A549 (cell line): ENCODE measurements at regions not wholly inside any gene's neighbourhood (a gene's known extent, or its start where the extent isn't known, plus 50 kb on each side); places are given as distances from the start of the nearest gene placed in this dataset.
A peak's percentile ranks its signal among the peaks of the same experiment; 100 is the strongest.

Source experiments
- ATAC-seq, 2 experiments: fragments of 200-7000 bp in 1 of 2; fragments of >200 bp in 1 of 2; cut with Nextera tagmentation in 1 of 2; cut with Tn5 transposase in 1 of 2; 3 replicates each; pipeline versions ENCODE4 v1.8.0 to v1.9.1; 2018 to 2020; ENCODE audit warnings: mild to moderate bottlenecking in 1 of 2, moderate library complexity in 1 of 2
- CTCF ChIA-PET: fragments of 300-600 bp; sonication (Branson Sonifier 250); formaldehyde crosslinking; extraction: SDS; loops from one replicate; lab custom pipeline; 2021; ENCODE audit warnings: antibody characterized with exemption, inconsistent platforms; lab: Yijun Ruan, JAX
- POLR2A ChIA-PET: fragments of 350-600 bp; formaldehyde crosslinking; extraction: SDS; loops from one replicate; lab custom pipeline; 2021; ENCODE audit warnings: antibody characterized with exemption, inconsistent platforms; lab: Yijun Ruan, JAX
- DNase-seq, 2 experiments: peaks; one replicate each; pipeline versions ENCODE4 v3.0.0 to v3.0.0-alpha.2; 2011 to 2016; ENCODE audit warnings: low read depth in 1 of 2, low spot score in 1 of 2
- FAIRE-seq: peaks from 2 replicates; lab custom pipeline; 2011; peaks lifted over from hg19 to GRCh38; lab: Jason Lieb, UNC
- H3K27ac ChIP-seq, 2 experiments: fragments of >200 bp; sonication (Bioruptor Twin); formaldehyde crosslinking; 3 replicates each; pipeline ENCODE4 v1.5.1; 2016 to 2017
- H3K4me1 ChIP-seq: fragments of >200 bp; sonication (Bioruptor Twin); formaldehyde crosslinking; 3 replicates; pipeline ENCODE4 v1.6.1; 2016
- H3K4me2 ChIP-seq: fragments of >200 bp; sonication (Bioruptor Twin); formaldehyde crosslinking; 3 replicates; pipeline ENCODE4 v1.6.1; 2016
- H3K4me3 ChIP-seq: fragments of >200 bp; sonication (Bioruptor Twin); formaldehyde crosslinking; 3 replicates; pipeline ENCODE4 v1.5.1; 2016
- H3K9me3 ChIP-seq: fragments of >200 bp; sonication (Bioruptor Twin); formaldehyde crosslinking; 3 replicates; pipeline ENCODE4 v1.6.1; 2016
- BCL3 ChIP-seq: fragments of >200 bp; sonication (Bioruptor Twin); formaldehyde crosslinking; IDR thresholded peaks from 3 replicates; pipeline ENCODE4 v1.6.1; 2016
- CEBPB ChIP-seq, 2 experiments: fragments of >200 bp in 1 of 2; sonication (Bioruptor Twin) in 1 of 2; formaldehyde crosslinking in 1 of 2; IDR thresholded peaks; 2 replicates each; pipeline ENCODE4 v1.6.1; 2012 to 2016
- CHD2 ChIP-seq: fragments of 150-350 bp; IDR thresholded peaks from 2 replicates; pipeline ENCODE4 v1.6.1; 2014; ENCODE audit warnings: low read length; ENCODE audit not compliant: partially characterized antibody
- CHD4 ChIP-seq: fragments of 200-600 bp; sonication (generic); IDR thresholded peaks from 2 replicates; pipeline ENCODE4 v1.6.1; 2016; ENCODE audit warnings: antibody characterized with exemption, mild to moderate bottlenecking, borderline replicate concordance
- EHMT2 ChIP-seq: fragments of 200-600 bp; sonication (generic); IDR thresholded peaks from 2 replicates; pipeline ENCODE4 v1.6.1; 2016; ENCODE audit warnings: antibody characterized with exemption, low read depth, mild to moderate bottlenecking, moderate library complexity
- ELK1 ChIP-seq: fragments of 150-350 bp; IDR thresholded peaks from 2 replicates; pipeline ENCODE4 v1.6.1; 2014; ENCODE audit warnings: low read depth, mild to moderate bottlenecking, low read length
- FOSL2 ChIP-seq, 2 experiments: fragments of 450-650 bp in 1 of 2; fragments of >200 bp in 1 of 2; sonication (Bioruptor Twin) in 1 of 2; formaldehyde crosslinking; IDR thresholded peaks; 2 replicates each; pipeline versions ENCODE4 v1.5.0 to v1.6.1; 2016 to 2020; ENCODE audit warnings: mild to moderate bottlenecking in 1 of 2, moderate library complexity in 1 of 2
- GATA3 ChIP-seq: IDR thresholded peaks from 2 replicates; pipeline ENCODE4 v1.6.1; 2012; ENCODE audit warnings: borderline replicate concordance
- HOXA7 ChIP-seq: fragments of 250-450 bp; sonication (Bioruptor Pico); IDR thresholded peaks from 2 replicates; pipeline ENCODE4 v1.5.0; 2020; ENCODE audit warnings: mild to moderate bottlenecking, moderate library complexity
- HOXB13 ChIP-seq: fragments of 250-450 bp; sonication (Bioruptor Pico); IDR thresholded peaks from 2 replicates; pipeline ENCODE4 v1.5.0; 2020; ENCODE audit warnings: low read depth, mild to moderate bottlenecking, moderate library complexity
- JUN ChIP-seq, 2 experiments: fragments of >200 bp; sonication (Bioruptor Twin); formaldehyde crosslinking; IDR thresholded peaks; 2 replicates in 1 of 2; 3 replicates in 1 of 2; pipeline ENCODE4 v1.6.1; 2016 to 2017
- JUNB ChIP-seq: fragments of >200 bp; sonication (Bioruptor Twin); formaldehyde crosslinking; IDR thresholded peaks from 2 replicates; pipeline ENCODE4 v1.6.1; 2016
- KDM1A ChIP-seq: fragments of 200-600 bp; sonication (generic); IDR thresholded peaks from 2 replicates; pipeline ENCODE4 v1.6.1; 2016; ENCODE audit warnings: low read depth, mild to moderate bottlenecking
- MAFK ChIP-seq: fragments of 450-650 bp; IDR thresholded peaks from 2 replicates; pipeline ENCODE4 v1.6.1; 2014; ENCODE audit not compliant: partially characterized antibody
- NR3C1 ChIP-seq: fragments of >200 bp; sonication (Bioruptor Twin); formaldehyde crosslinking; IDR thresholded peaks from 3 replicates; pipeline ENCODE4 v1.6.1; 2017
- PHF8 ChIP-seq: fragments of 200-600 bp; sonication (generic); IDR thresholded peaks from 2 replicates; pipeline ENCODE4 v1.6.1; 2016; ENCODE audit warnings: low read depth, mild to moderate bottlenecking, antibody characterized with exemption, moderate library complexity, borderline replicate concordance
- POLR2A ChIP-seq: IDR thresholded peaks from 2 replicates; pipeline ENCODE4 v1.6.1; 2012; ENCODE audit warnings: mild to moderate bottlenecking, low read length
- RAD21 ChIP-seq, 2 experiments: fragments of >200 bp in 1 of 2; sonication (Bioruptor Twin) in 1 of 2; formaldehyde crosslinking in 1 of 2; IDR thresholded peaks in 1 of 2; conservative IDR thresholded peaks in 1 of 2; 2 replicates in 1 of 2; 3 replicates in 1 of 2; pipeline ENCODE4 v1.6.1; 2012 to 2018; ENCODE audit warnings: inconsistent platforms in 1 of 2
- REST ChIP-seq: fragments of 200-600 bp; sonication (generic); IDR thresholded peaks from 2 replicates; pipeline ENCODE4 v1.6.1; 2016; ENCODE audit warnings: antibody characterized with exemption, mild to moderate bottlenecking, moderate library complexity
- TFCP2L1 ChIP-seq: fragments of 250-450 bp; sonication (Bioruptor Pico); IDR thresholded peaks from 2 replicates; pipeline ENCODE4 v1.5.0; 2021; ENCODE audit warnings: mild to moderate bottlenecking
- TP53 ChIP-seq: fragments of 250-450 bp; sonication (Bioruptor Pico); IDR thresholded peaks from 2 replicates; pipeline ENCODE4 v1.5.0; 2021; ENCODE audit warnings: mild to moderate bottlenecking, moderate library complexity
- ZC3H11A ChIP-seq: fragments of 450-650 bp; IDR thresholded peaks from 2 replicates; pipeline ENCODE4 v1.6.1; 2014; ENCODE audit warnings: antibody characterized with exemption, mild to moderate bottlenecking
- ZSCAN20 ChIP-seq: fragments of 250-450 bp; sonication (Bioruptor Pico); IDR thresholded peaks from 2 replicates; pipeline ENCODE4 v1.8.0; 2022; ENCODE audit warnings: mild to moderate bottlenecking, moderate library complexity
- WGBS: methylation state at CpG from one replicate; pipeline ENCODE4 v1.1.6; 2017; ENCODE audit errors: missing lambda C conversion rate; 5-methylcytosine and 5-hydroxymethylcytosine counted together
- TF ChIP-seq, protein P1 (sequence below): fragments of 250-450 bp; sonication (Bioruptor Pico); IDR thresholded peaks from 2 replicates; pipeline ENCODE4 v1.5.0; 2021; ENCODE audit warnings: mild to moderate bottlenecking, moderate library complexity, borderline replicate concordance
- TF ChIP-seq, protein P2 (sequence below): fragments of >200 bp; sonication (Bioruptor Twin); formaldehyde crosslinking; IDR thresholded peaks from 3 replicates; pipeline ENCODE4 v1.5.1; 2016
- TF ChIP-seq, protein P3 (sequence below): IDR thresholded peaks from 2 replicates; pipeline ENCODE4 v1.6.1; 2012

GRCh38 chrX:42123369-42123768, 200.0 kb upstream of the CASK start:
- Histone ChIP-seq H3K27ac (no peak overlapping the region), H3K4me2 (no peak overlapping the region), H3K4me1 (peaks cover 14% of the 10 kb centered on the region), H3K9me3 (no peaks in the 10 kb centered on the region), H3K4me3 (no peak overlapping the region)
- no peak for DNase-seq
- peak; percentile 18 for FAIRE-seq
- CTCF ChIA-PET, result no interaction called here
- POLR2A ChIA-PET, result no interaction called here
- no peak for ATAC-seq
- TF ChIP-seq ZC3H11A (no peak), NR3C1 (no peak), POLR2A (no peak), TP53 (CRISPR knock-in tag) (no peak), CHD2 (no peak), HOXB13 (CRISPR knock-in tag) (no peak), HOXA7 (CRISPR knock-in tag) (no peak), CHD4 (no peak), EHMT2 (no peak), KDM1A (no peak)
- TF ChIP-seq, protein P1, sequence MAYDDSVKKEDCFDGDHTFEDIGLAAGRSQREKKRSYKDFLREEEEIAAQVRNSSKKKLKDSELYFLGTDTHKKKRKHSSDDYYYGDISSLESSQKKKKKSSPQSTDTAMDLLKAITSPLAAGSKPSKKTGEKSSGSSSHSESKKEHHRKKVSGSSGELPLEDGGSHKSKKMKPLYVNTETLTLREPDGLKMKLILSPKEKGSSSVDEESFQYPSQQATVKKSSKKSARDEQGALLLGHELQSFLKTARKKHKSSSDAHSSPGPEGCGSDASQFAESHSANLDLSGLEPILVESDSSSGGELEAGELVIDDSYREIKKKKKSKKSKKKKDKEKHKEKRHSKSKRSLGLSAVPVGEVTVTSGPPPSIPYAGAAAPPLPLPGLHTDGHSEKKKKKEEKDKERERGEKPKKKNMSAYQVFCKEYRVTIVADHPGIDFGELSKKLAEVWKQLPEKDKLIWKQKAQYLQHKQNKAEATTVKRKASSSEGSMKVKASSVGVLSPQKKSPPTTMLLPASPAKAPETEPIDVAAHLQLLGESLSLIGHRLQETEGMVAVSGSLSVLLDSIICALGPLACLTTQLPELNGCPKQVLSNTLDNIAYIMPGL (CRISPR knock-in tag), result no peak
- TF ChIP-seq, protein P2, sequence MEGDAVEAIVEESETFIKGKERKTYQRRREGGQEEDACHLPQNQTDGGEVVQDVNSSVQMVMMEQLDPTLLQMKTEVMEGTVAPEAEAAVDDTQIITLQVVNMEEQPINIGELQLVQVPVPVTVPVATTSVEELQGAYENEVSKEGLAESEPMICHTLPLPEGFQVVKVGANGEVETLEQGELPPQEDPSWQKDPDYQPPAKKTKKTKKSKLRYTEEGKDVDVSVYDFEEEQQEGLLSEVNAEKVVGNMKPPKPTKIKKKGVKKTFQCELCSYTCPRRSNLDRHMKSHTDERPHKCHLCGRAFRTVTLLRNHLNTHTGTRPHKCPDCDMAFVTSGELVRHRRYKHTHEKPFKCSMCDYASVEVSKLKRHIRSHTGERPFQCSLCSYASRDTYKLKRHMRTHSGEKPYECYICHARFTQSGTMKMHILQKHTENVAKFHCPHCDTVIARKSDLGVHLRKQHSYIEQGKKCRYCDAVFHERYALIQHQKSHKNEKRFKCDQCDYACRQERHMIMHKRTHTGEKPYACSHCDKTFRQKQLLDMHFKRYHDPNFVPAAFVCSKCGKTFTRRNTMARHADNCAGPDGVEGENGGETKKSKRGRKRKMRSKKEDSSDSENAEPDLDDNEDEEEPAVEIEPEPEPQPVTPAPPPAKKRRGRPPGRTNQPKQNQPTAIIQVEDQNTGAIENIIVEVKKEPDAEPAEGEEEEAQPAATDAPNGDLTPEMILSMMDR, result no peak
- TF ChIP-seq, protein P3, sequence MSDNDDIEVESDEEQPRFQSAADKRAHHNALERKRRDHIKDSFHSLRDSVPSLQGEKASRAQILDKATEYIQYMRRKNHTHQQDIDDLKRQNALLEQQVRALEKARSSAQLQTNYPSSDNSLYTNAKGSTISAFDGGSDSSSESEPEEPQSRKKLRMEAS, result no peak
- 45% methylated on average over 4 of the region's 4 CpGs for WGBS

GRCh38 chrX:42119076-42119475, 195.7 kb upstream of the CASK start:
- ATAC-seq, result peak; percentile 94 to 99

More at GRCh38 chrX:42119076-42119475, 195.7 kb upstream of the CASK start:
- Histone ChIP-seq H3K4me2 (peak overlapping the region; percentile 51), H3K27ac (peak overlapping the region; percentile 44 to 70; a peak in 5 of 6 replicates), H3K4me1 (peaks cover 14% of the 10 kb centered on the region), H3K4me3 (no peak overlapping the region), H3K9me3 (no peaks in the 10 kb centered on the region)
- FAIRE-seq (peak; percentile 86), DNase-seq (peak; percentile 25 to 86)
- POLR2A ChIA-PET, result no interaction called here
- WGBS, result 13% methylated on average over 1 of the region's 1 CpG
- TF ChIP-seq BCL3 (no peak), CHD4 (no peak), ELK1 (no peak), REST (no peak), GATA3 (peak; percentile 13; the same call in 1 of the 2 replicates), HOXA7 (CRISPR knock-in tag) (no peak), NR3C1 (no peak), JUN (IDR thresholded peaks at IDR 0.05) (peak in 1 of 2 experiments; percentile 51; a peak in 1 of 5 replicates), MAFK (peak; percentile 87), JUNB (peak; percentile 73), FOSL2 (IDR thresholded peaks at IDR 0.05) (peak; percentile 45; the same call in 1 of the 2 replicates), FOSL2 (CRISPR knock-in tag; IDR thresholded peaks at IDR 0.05) (peak; percentile 90), TFCP2L1 (CRISPR knock-in tag) (no peak), EHMT2 (no peak), TP53 (CRISPR knock-in tag) (no peak), PHF8 (no peak), RAD21 (conservative IDR thresholded peaks at IDR 0.05 in 1 of 2, IDR thresholded peaks at IDR 0.05 in 1 of 2) (0 out of 5 replicates have a peak, but pooled peaks of 1 of the 2 experiments have one; percentile 12), ZSCAN20 (CRISPR knock-in tag) (no peak), CEBPB (IDR thresholded peaks at IDR 0.05) (peak; percentile 50 to 79; a peak in 2 of 4 replicates)
- CTCF ChIA-PET, result no interaction called here
